ENCODE measurements at regions not wholly inside any gene's neighbourhood (a gene's known extent, or its start where the extent isn't known, plus 50 kb on each side); places are given as distances from the start of the nearest gene placed in this dataset.
"Not testable (repeated sequence)": the region's sequence is repeated elsewhere in the genome, so short reads cannot be mapped to it uniquely, and the experiment has no call there.

GRCh38 chr20:22716821-22717351 lies 132.5 kb upstream of the FOXA2 start:
- Histone ChIP-seq H3K79me2 (ENCODE audit: control insufficient read depth, insufficient read depth, low read length, unreplicated experiment) (no peaks in the 10 kb centered on the region), H2AFZ (ENCODE audit: low read length, unreplicated experiment) (no peak overlapping the region), H3K27ac (ENCODE audit: low read depth, low read length) (no peak overlapping the region), H3K27me3 (ENCODE audit: insufficient read depth, low read length) (peaks cover 3% of the 10 kb centered on the region; the same call in 1 of the 2 replicates), H3K4me1 (ENCODE audit: control insufficient read depth, insufficient read depth, low read length, unreplicated experiment) (no peaks in the 10 kb centered on the region), H3K4me3 (ENCODE audit: low read depth, low read length) (no peak overlapping the region), H3K36me3 (ENCODE audit: insufficient read depth, low read length) (no peaks in the 10 kb centered on the region)

- Histone ChIP-seq H3K27ac (ENCODE audit: low read depth, low read length) (no peak overlapping the region), H3K4me1 (ENCODE audit: control insufficient read depth, insufficient read depth, low read length, unreplicated experiment) (no peaks in the 10 kb centered on the region), H2AFZ (ENCODE audit: low read length, unreplicated experiment) (no peak overlapping the region), H3K4me3 (ENCODE audit: low read depth, low read length) (no peak overlapping the region), H3K79me2 (ENCODE audit: control insufficient read depth, insufficient read depth, low read length, unreplicated experiment) (no peaks in the 10 kb centered on the region), H3K27me3 (ENCODE audit: insufficient read depth, low read length) (peaks cover 9% of the 10 kb centered on the region), H3K36me3 (ENCODE audit: insufficient read depth, low read length) (no peaks in the 10 kb centered on the region)
These were observed 133.1 kb upstream of the FOXA2 start for GRCh38 chr20:22717466-22717865.

- Histone ChIP-seq H3K27me3 (ENCODE audit: insufficient read depth, low read length) (peaks cover 14% of the 10 kb centered on the region), H3K4me3 (ENCODE audit: low read depth, low read length) (no peak overlapping the region), H2AFZ (ENCODE audit: low read length, unreplicated experiment) (no peak overlapping the region), H3K79me2 (ENCODE audit: control insufficient read depth, insufficient read depth, low read length, unreplicated experiment) (no peaks in the 10 kb centered on the region), H3K36me3 (ENCODE audit: insufficient read depth, low read length) (no peaks in the 10 kb centered on the region), H3K27ac (ENCODE audit: low read depth, low read length) (no peak overlapping the region), H3K4me1 (ENCODE audit: control insufficient read depth, insufficient read depth, low read length, unreplicated experiment) (no peaks in the 10 kb centered on the region)
These were observed 134.8 kb upstream of the FOXA2 start for GRCh38 chr20:22719167-22719591.

- H3K4me3 ChIP-seq (ENCODE audit: low read depth, low read length): no peak overlapping the region
- no peaks in the 10 kb centered on the region for H3K36me3 ChIP-seq (ENCODE audit: insufficient read depth, low read length)
- no peaks in the 10 kb centered on the region for H3K79me2 ChIP-seq (ENCODE audit: control insufficient read depth, insufficient read depth, low read length, unreplicated experiment)
- H3K27me3 ChIP-seq (ENCODE audit: insufficient read depth, low read length): peaks cover 14% of the 10 kb centered on the region
- H2AFZ ChIP-seq (ENCODE audit: low read length, unreplicated experiment): no peak overlapping the region
- no peak overlapping the region for H3K27ac ChIP-seq (ENCODE audit: low read depth, low read length)
- no peaks in the 10 kb centered on the region for H3K4me1 ChIP-seq (ENCODE audit: control insufficient read depth, insufficient read depth, low read length, unreplicated experiment)
These were observed 135.8 kb upstream of the FOXA2 start for GRCh38 chr20:22720206-22720605.

GRCh38 chr20:22722811-22723210 lies 138.4 kb upstream of the FOXA2 start:
- H3K4me3 ChIP-seq (ENCODE audit: low read depth, low read length): no peak overlapping the region
- peaks cover 14% of the 10 kb centered on the region for H3K27me3 ChIP-seq (ENCODE audit: insufficient read depth, low read length)
- no peaks in the 10 kb centered on the region for H3K4me1 ChIP-seq (ENCODE audit: control insufficient read depth, insufficient read depth, low read length, unreplicated experiment)
- no peaks in the 10 kb centered on the region for H3K79me2 ChIP-seq (ENCODE audit: control insufficient read depth, insufficient read depth, low read length, unreplicated experiment)
- H2AFZ ChIP-seq (ENCODE audit: low read length, unreplicated experiment): no peak overlapping the region
- no peak overlapping the region for H3K27ac ChIP-seq (ENCODE audit: low read depth, low read length)
- H3K36me3 ChIP-seq (ENCODE audit: insufficient read depth, low read length): no peaks in the 10 kb centered on the region

GRCh38 chr20:22723659-22724058 lies 139.3 kb upstream of the FOXA2 start:
- Histone ChIP-seq H2AFZ (ENCODE audit: low read length, unreplicated experiment) (no peak overlapping the region), H3K27ac (ENCODE audit: low read depth, low read length) (no peak overlapping the region), H3K4me1 (ENCODE audit: control insufficient read depth, insufficient read depth, low read length, unreplicated experiment) (no peaks in the 10 kb centered on the region), H3K4me3 (ENCODE audit: low read depth, low read length) (no peak overlapping the region), H3K27me3 (ENCODE audit: insufficient read depth, low read length) (peaks cover 14% of the 10 kb centered on the region), H3K36me3 (ENCODE audit: insufficient read depth, low read length) (no peaks in the 10 kb centered on the region), H3K79me2 (ENCODE audit: control insufficient read depth, insufficient read depth, low read length, unreplicated experiment) (no peaks in the 10 kb centered on the region)

GRCh38 chr20:22728146-22728745 lies 143.9 kb upstream of the FOXA2 start:
- Histone ChIP-seq H3K4me3 (ENCODE audit: low read depth, low read length) (no peak overlapping the region), H3K27ac (ENCODE audit: low read depth, low read length) (no peak overlapping the region), H3K36me3 (ENCODE audit: insufficient read depth, low read length) (no peaks in the 10 kb centered on the region), H3K27me3 (ENCODE audit: insufficient read depth, low read length) (no peaks in the 10 kb centered on the region), H3K4me1 (ENCODE audit: control insufficient read depth, insufficient read depth, low read length, unreplicated experiment) (no peaks in the 10 kb centered on the region), H3K79me2 (ENCODE audit: control insufficient read depth, insufficient read depth, low read length, unreplicated experiment) (no peaks in the 10 kb centered on the region), H2AFZ (ENCODE audit: low read length, unreplicated experiment) (no peak overlapping the region)

GRCh38 chr20:22729180-22729579 lies 144.8 kb upstream of the FOXA2 start:
- Histone ChIP-seq H3K27ac (ENCODE audit: low read depth, low read length) (no peak overlapping the region), H3K36me3 (ENCODE audit: insufficient read depth, low read length) (no peaks in the 10 kb centered on the region), H3K4me1 (ENCODE audit: control insufficient read depth, insufficient read depth, low read length, unreplicated experiment) (no peaks in the 10 kb centered on the region), H3K4me3 (ENCODE audit: low read depth, low read length) (no peak overlapping the region), H3K79me2 (ENCODE audit: control insufficient read depth, insufficient read depth, low read length, unreplicated experiment) (no peaks in the 10 kb centered on the region), H3K27me3 (ENCODE audit: insufficient read depth, low read length) (no peaks in the 10 kb centered on the region), H2AFZ (ENCODE audit: low read length, unreplicated experiment) (no peak overlapping the region)

- Histone ChIP-seq H3K36me3 (ENCODE audit: insufficient read depth, low read length) (no peaks in the 10 kb centered on the region), H3K27ac (ENCODE audit: low read depth, low read length) (no peak overlapping the region), H3K4me1 (ENCODE audit: control insufficient read depth, insufficient read depth, low read length, unreplicated experiment) (no peaks in the 10 kb centered on the region), H3K4me3 (ENCODE audit: low read depth, low read length) (no peak overlapping the region), H2AFZ (ENCODE audit: low read length, unreplicated experiment) (no peak overlapping the region), H3K27me3 (ENCODE audit: insufficient read depth, low read length) (no peaks in the 10 kb centered on the region), H3K79me2 (ENCODE audit: control insufficient read depth, insufficient read depth, low read length, unreplicated experiment) (no peaks in the 10 kb centered on the region)
These were observed 145.4 kb upstream of the FOXA2 start for GRCh38 chr20:22729616-22730236.

- Histone ChIP-seq H3K36me3 (ENCODE audit: insufficient read depth, low read length) (no peaks in the 10 kb centered on the region), H3K79me2 (ENCODE audit: control insufficient read depth, insufficient read depth, low read length, unreplicated experiment) (no peaks in the 10 kb centered on the region), H2AFZ (ENCODE audit: low read length, unreplicated experiment) (no peak overlapping the region), H3K27me3 (ENCODE audit: insufficient read depth, low read length) (no peaks in the 10 kb centered on the region), H3K27ac (ENCODE audit: low read depth, low read length) (no peak overlapping the region), H3K4me1 (ENCODE audit: control insufficient read depth, insufficient read depth, low read length, unreplicated experiment) (no peaks in the 10 kb centered on the region), H3K4me3 (ENCODE audit: low read depth, low read length) (no peak overlapping the region)
These were observed 148.4 kb upstream of the FOXA2 start for GRCh38 chr20:22732751-22733150.

GRCh38 chr20:22734946-22735647 lies 150.7 kb upstream of the FOXA2 start:
- H2AFZ ChIP-seq (ENCODE audit: low read length, unreplicated experiment); H3K27me3 ChIP-seq (ENCODE audit: insufficient read depth, low read length); H3K4me3 ChIP-seq (ENCODE audit: low read depth, low read length); H3K79me2 ChIP-seq (ENCODE audit: control insufficient read depth, insufficient read depth, low read length, unreplicated experiment); H3K27ac ChIP-seq (ENCODE audit: low read depth, low read length); H3K36me3 ChIP-seq (ENCODE audit: insufficient read depth, low read length); H3K4me1 ChIP-seq (ENCODE audit: control insufficient read depth, insufficient read depth, low read length, unreplicated experiment): not testable (repeated sequence)
